ENCODE measurements at regions not wholly inside any gene's neighbourhood (a gene's known extent, or its start where the extent isn't known, plus 50 kb on each side); places are given as distances from the start of the nearest gene placed in this dataset.

DNA sequence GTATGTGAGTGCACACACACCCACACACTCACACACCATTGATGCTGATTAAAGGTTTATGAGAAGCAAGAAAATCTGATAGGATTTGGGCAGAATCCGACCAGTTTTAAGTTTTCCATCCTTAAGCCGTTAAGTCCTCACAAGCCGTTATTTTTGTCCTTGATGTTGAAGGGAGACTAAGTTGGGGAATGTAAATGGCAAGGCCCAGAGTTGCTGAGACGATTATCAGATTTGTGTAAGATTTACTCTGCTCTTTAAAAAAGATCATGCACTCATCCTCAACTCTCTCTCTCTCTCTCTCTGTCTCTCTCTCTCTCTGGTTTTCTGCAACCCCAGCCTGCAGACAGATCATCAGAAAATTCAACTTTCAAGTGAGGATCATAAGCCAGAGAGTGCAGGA is 238.8 kb downstream of the SMAD2 start:
- DNase-seq (no peak), ATAC-seq (ENCODE audit: low read depth) (no peak)
- H3K4me2 ChIP-seq (ENCODE audit: low read depth, low read length): no peak overlapping the region
- no peak overlapping the region for H2BK20ac ChIP-seq (ENCODE audit: low read depth, low read length)
- no peak overlapping the region for H3K9ac ChIP-seq (ENCODE audit: low read depth, low read length)
- no peaks in the 10 kb centered on the region for H3K36me3 ChIP-seq (ENCODE audit: control insufficient read depth, insufficient read depth, low read length)
- no TSS peak for BruUV-seq (replicated peaks)
- no peak overlapping the region for H2AFZ ChIP-seq (replicated peaks; ENCODE audit: low read length, poor library complexity)
- H4K8ac ChIP-seq (ENCODE audit: low read depth in 2 of 2, low read length in 2 of 2): no peak overlapping the region
- H3K27ac ChIP-seq (ENCODE audit: insufficient read depth, low read length): no peak overlapping the region
- no peak overlapping the region for H2AK9ac ChIP-seq (replicated peaks; ENCODE audit: low read depth, low read length, poor library complexity)
- H3K27me3 ChIP-seq (ENCODE audit: control insufficient read depth, insufficient read depth, low read length): no peaks in the 10 kb centered on the region
- H4K20me1 ChIP-seq (ENCODE audit: insufficient read depth, low read length): no peaks in the 10 kb centered on the region
- dilution Hi-C loops (cut with HindIII; ENCODE audit: low sequenced_read_pairs, unreplicated experiment) (no loop called here), in situ Hi-C loops (cut with MboI; ENCODE audit: low sequenced_read_pairs) (no loop called here), intact Hi-C loops (cut with micrococcal nuclease) (no loop called here)
- no peaks in the 10 kb centered on the region for H3K4me1 ChIP-seq (ENCODE audit: control insufficient read depth, insufficient read depth, low read length)
- ChIA-PET POLR2A (ENCODE audit: unreplicated experiment) (no interaction called here), CTCF (no interaction called here)
- H3K4ac ChIP-seq (ENCODE audit: low read depth, low read length): no peak overlapping the region
- H3K18ac ChIP-seq (ENCODE audit: low read depth, low read length): no peak overlapping the region
- no peak overlapping the region for H3K23ac ChIP-seq (ENCODE audit: low read depth, low read length)
- TF ChIP-seq CTCF (conservative IDR thresholded peaks at IDR 0.05; ENCODE audit: low read depth, low read length) (no peak), CEBPB (IDR thresholded peaks at IDR 0.05; ENCODE audit: low read depth, low read length) (no peak), POLR2A (IDR thresholded peaks at IDR 0.05; ENCODE audit: low read depth, low read length) (no peak), BHLHE40 (IDR thresholded peaks at IDR 0.05; ENCODE audit: low read depth, low read length) (no peak), NFE2L2 (IDR thresholded peaks at IDR 0.05; ENCODE audit: low read depth, low read length) (no peak), RFX5 (IDR thresholded peaks at IDR 0.05; ENCODE audit: low read depth, low read length) (no peak), RAD21 (IDR thresholded peaks at IDR 0.05; ENCODE audit: low read length) (no peak), ELK1 (IDR thresholded peaks at IDR 0.05; ENCODE audit: borderline replicate concordance, low read depth, low read length) (no peak), MXI1 (IDR thresholded peaks at IDR 0.05; ENCODE audit: borderline replicate concordance, low read depth, low read length) (no peak)
- H2BK120ac ChIP-seq (ENCODE audit: low read depth, low read length): no peak overlapping the region
- no peak overlapping the region for H2BK5ac ChIP-seq (ENCODE audit: low read depth, low read length, poor library complexity, severe bottlenecking)
- H2BK15ac ChIP-seq (ENCODE audit: low read depth, low read length): no peak overlapping the region
- H4K5ac ChIP-seq (ENCODE audit: low read depth, low read length): no peak overlapping the region
- H3K79me1 ChIP-seq (ENCODE audit: low read depth in 1 of 2, low read length in 2 of 2): no peaks in the 10 kb centered on the region
- no peak overlapping the region for H3K4me3 ChIP-seq (ENCODE audit: insufficient read depth, low read depth, low read length)
- no peaks in the 10 kb centered on the region for H3K9me3 ChIP-seq (ENCODE audit: control insufficient read depth, insufficient read depth, low read length)
- no peak overlapping the region for H3K56ac ChIP-seq (ENCODE audit: extremely low read depth, insufficient read depth, low read length)
- no peak overlapping the region for H3K14ac ChIP-seq (replicated peaks; ENCODE audit: low read depth, low read length)
- WGBS, 2 experiments (ENCODE audit: extremely low coverage in 2 of 2, insufficient read length in 1 of 2): no CpG with 5 or more reads among the region's 4 CpGs
- no peaks in the 10 kb centered on the region for H3K9me1 ChIP-seq (ENCODE audit: insufficient read depth, low read length)
- no peak overlapping the region for H4K91ac ChIP-seq (ENCODE audit: insufficient read depth, low read depth, low read length)
- H2AK5ac ChIP-seq (ENCODE audit: low read depth, low read length): no peak overlapping the region
